Activated B cell treated with CpG ODN at 0.5 μM for 24 hours (primary cell): ENCODE measurements at regions not wholly inside any gene's neighbourhood (a gene's known extent, or its start where the extent isn't known, plus 50 kb on each side); places are given as distances from the start of the nearest gene placed in this dataset.

Experiments
- ATAC-seq: fragments of 200-7000 bp; cut with Tn5 transposase; one replicate; pipeline ENCODE4 v1.10.0; 2021; ENCODE audit warnings: low read depth, mild to moderate bottlenecking, moderate library complexity
- CTCF ChIA-PET: fragments of 350-600 bp; sonication (Branson Sonifier 250); formaldehyde crosslinking; loops from one replicate; lab custom pipeline; 2021; ENCODE audit warnings: antibody characterized with exemption; lab: Charles Lee
- POLR2A ChIA-PET: fragments of 350-600 bp; sonication (Branson Sonifier 250); formaldehyde crosslinking; loops from one replicate; lab custom pipeline; 2021; ENCODE audit warnings: antibody characterized with exemption; lab: Charles Lee
- DNase-seq: peaks from one replicate; pipeline ENCODE4 v3.0.0; 2022
- H3K27ac Mint-ChIP-seq: one replicate; pipeline ENCODE4 v1.8.0; 2020; ENCODE audit warnings: mixed read lengths
- H3K27me3 Mint-ChIP-seq: one replicate; pipeline ENCODE4 v1.8.0; 2021; ENCODE audit warnings: mixed read lengths
- H3K36me3 Mint-ChIP-seq: one replicate; pipeline ENCODE4 v1.8.0; 2021; ENCODE audit warnings: low read depth, mixed read lengths
- H3K4me1 Mint-ChIP-seq: one replicate; pipeline ENCODE4 v1.8.0; 2021; ENCODE audit warnings: mixed read lengths
- H3K4me3 Mint-ChIP-seq: one replicate; pipeline ENCODE4 v1.8.0; 2020; ENCODE audit warnings: mild to moderate bottlenecking, mixed read lengths
- H3K9me3 Mint-ChIP-seq: one replicate; pipeline ENCODE4 v1.8.0; 2020; ENCODE audit warnings: mixed read lengths
- CTCF ChIP-seq: fragments of 200-600 bp; IDR thresholded peaks from one replicate; pipeline ENCODE4 v1.8.0; 2022; ENCODE audit warnings: antibody characterized with exemption, mild to moderate bottlenecking
- intact Hi-C: fragments of 100-400 bp; cut with micrococcal nuclease; formaldehyde crosslinking; loops from one replicate; pipeline ENCODE4 v1.15.1; 2024

GRCh38 chr20:52012079-52012478 is 179.5 kb downstream of the ZFP64 start:
- no peaks in the 10 kb centered on the region for H3K4me1 Mint-ChIP-seq
- H3K36me3 Mint-ChIP-seq, result no peaks in the 10 kb centered on the region
- peaks cover 8% of the 10 kb centered on the region for H3K9me3 Mint-ChIP-seq
- H3K27ac Mint-ChIP-seq, result no peak overlapping the region
- H3K4me3 Mint-ChIP-seq, result no peak overlapping the region
- intact Hi-C loops, result no loop called here
- CTCF ChIA-PET, result no interaction called here
- no peaks in the 10 kb centered on the region for H3K27me3 Mint-ChIP-seq
- DNase-seq (no peak), ATAC-seq (no peak)
- no peak for TF ChIP-seq CTCF
- POLR2A ChIA-PET, result no interaction called here

GRCh38 chr20:52011093-52011492 is 180.5 kb downstream of the ZFP64 start:
- intact Hi-C loops, result no loop called here
- Mint-ChIP-seq H3K4me3 (no peak overlapping the region), H3K9me3 (peaks cover 8% of the 10 kb centered on the region), H3K4me1 (no peaks in the 10 kb centered on the region), H3K27ac (no peak overlapping the region), H3K27me3 (peaks cover under 1% of the 10 kb centered on the region), H3K36me3 (no peaks in the 10 kb centered on the region)
- ChIA-PET CTCF (no interaction called here), POLR2A (interaction anchor here (0.6 kb wide), 1 partner anchor 169 kb away, joined by 6 read pairs; no protein-coding TSS in a partner anchor)
- DNase-seq (no peak), ATAC-seq (no peak)
- no peak for TF ChIP-seq CTCF

GRCh38 chr20:52010541-52010940 is 181.0 kb downstream of the ZFP64 start:
- no peak overlapping the region for H3K4me3 Mint-ChIP-seq
- CTCF ChIA-PET, result no interaction called here
- ATAC-seq, result no peak
- H3K27me3 Mint-ChIP-seq, result peaks cover 4% of the 10 kb centered on the region
- no peak for DNase-seq
- intact Hi-C loops, result no loop called here
- H3K9me3 Mint-ChIP-seq, result peaks cover 8% of the 10 kb centered on the region
- TF ChIP-seq CTCF, result no peak
- POLR2A ChIA-PET, result interaction anchor here (0.6 kb wide), 1 partner anchor 168 kb away, joined by 6 read pairs; no protein-coding TSS in a partner anchor
- H3K27ac Mint-ChIP-seq, result no peak overlapping the region
- H3K36me3 Mint-ChIP-seq, result no peaks in the 10 kb centered on the region
- H3K4me1 Mint-ChIP-seq, result no peaks in the 10 kb centered on the region

GRCh38 chr20:52008874-52009273 is 182.7 kb downstream of the ZFP64 start:
- DNase-seq, result no peak
- POLR2A ChIA-PET, result no interaction called here
- no peak overlapping the region for H3K4me3 Mint-ChIP-seq

GRCh38 chr20:52004715-52005114 is 186.9 kb downstream of the ZFP64 start:
- ATAC-seq (no peak), DNase-seq (no peak)
- ChIA-PET CTCF (no interaction called here), POLR2A (no interaction called here)
- intact Hi-C loops, result no loop called here
- Mint-ChIP-seq H3K36me3 (no peaks in the 10 kb centered on the region), H3K4me1 (no peaks in the 10 kb centered on the region), H3K27me3 (peaks cover 12% of the 10 kb centered on the region), H3K4me3 (no peak overlapping the region), H3K27ac (no peak overlapping the region), H3K9me3 (no peaks in the 10 kb centered on the region)
- TF ChIP-seq CTCF, result no peak

More at GRCh38 chr20:52008874-52009273, 182.7 kb downstream of the ZFP64 start:
- ATAC-seq, result no peak
- Mint-ChIP-seq H3K27me3 (peaks cover 6% of the 10 kb centered on the region), H3K36me3 (no peaks in the 10 kb centered on the region), H3K9me3 (peaks cover 8% of the 10 kb centered on the region), H3K27ac (no peak overlapping the region), H3K4me1 (no peaks in the 10 kb centered on the region)
- CTCF ChIA-PET, result no interaction called here
- intact Hi-C loops, result no loop called here
- TF ChIP-seq CTCF, result no peak
